ENCODE measurements at regions not wholly inside any gene's neighbourhood (a gene's known extent, or its start where the extent isn't known, plus 50 kb on each side); places are given as distances from the start of the nearest gene placed in this dataset.
"Not testable (repeated sequence)": the region's sequence is repeated elsewhere in the genome, so short reads cannot be mapped to it uniquely, and the experiment has no call there.

- not testable (repeated sequence) for TF ChIP-seq CTCF (IDR thresholded peaks at IDR 0.05 in 4 of 5, conservative IDR thresholded peaks at IDR 0.05 in 1 of 5); POLR2A (IDR thresholded peaks at IDR 0.05)
Observed at GRCh38 chr14:22281447-22281874, 307.6 kb downstream of the DAD1 start.
